ENCODE measurements at regions not wholly inside any gene's neighbourhood (a gene's known extent, or its start where the extent isn't known, plus 50 kb on each side); places are given as distances from the start of the nearest gene placed in this dataset.

DNA sequence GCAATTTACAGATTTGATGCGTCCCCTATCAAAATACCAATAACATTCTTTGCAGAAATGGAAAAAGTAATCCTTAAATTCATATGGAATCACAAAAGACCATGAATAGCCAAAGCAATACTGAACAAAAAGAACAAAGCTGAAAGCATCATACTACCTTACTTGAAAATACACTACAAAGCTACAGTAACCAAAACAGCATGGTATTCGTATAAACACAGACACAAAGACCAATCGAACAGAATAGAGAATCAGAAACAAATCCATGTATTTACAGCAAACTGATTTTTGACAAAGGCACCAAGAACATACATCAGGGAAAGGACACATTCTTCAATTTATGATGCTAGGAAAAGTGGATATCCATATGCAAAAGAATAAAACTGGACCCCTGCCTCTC is 206.5 kb upstream of the PDE10A start:
- no peak for DNase-seq

DNA sequence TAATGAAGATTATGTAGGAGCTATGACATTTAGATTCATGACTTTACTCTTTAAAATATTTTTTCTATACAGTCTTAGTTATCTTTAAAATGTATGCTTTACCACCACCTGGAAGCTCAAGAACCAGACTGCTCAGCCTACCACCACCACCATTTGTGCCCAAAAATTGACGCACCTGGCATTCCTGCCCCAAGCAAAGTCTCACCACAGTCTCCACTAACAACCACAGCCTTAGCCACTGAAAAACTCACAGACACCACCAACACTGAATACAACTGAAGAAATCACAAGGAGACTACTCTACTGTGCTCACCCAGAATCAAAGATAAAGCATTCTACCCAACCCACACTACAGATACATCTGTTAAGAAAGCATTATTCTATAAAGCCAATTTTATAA is 201.9 kb upstream of the PDE10A start:
- H3K9me3 ChIP-seq: peaks cover 0 to 5% (median 0%) of the 10 kb centered on the region in 3 donors
- peaks cover 0 to 4% (median 0%) of the 10 kb centered on the region in 3 donors for H3K27me3 ChIP-seq
- in situ Hi-C loops (cut with MboI; ENCODE audit: low sequenced_read_pairs in 4 of 4): loop anchor here in 1 of 4 donors (25.0 kb wide), 1 partner anchor 428 kb away; no protein-coding TSS in a partner anchor
- no peak for ATAC-seq
- no peaks in the 10 kb centered on the region for H3K4me1 ChIP-seq
- TF ChIP-seq POLR2A (IDR thresholded peaks at IDR 0.05): no peak
- TF ChIP-seq, protein P1, sequence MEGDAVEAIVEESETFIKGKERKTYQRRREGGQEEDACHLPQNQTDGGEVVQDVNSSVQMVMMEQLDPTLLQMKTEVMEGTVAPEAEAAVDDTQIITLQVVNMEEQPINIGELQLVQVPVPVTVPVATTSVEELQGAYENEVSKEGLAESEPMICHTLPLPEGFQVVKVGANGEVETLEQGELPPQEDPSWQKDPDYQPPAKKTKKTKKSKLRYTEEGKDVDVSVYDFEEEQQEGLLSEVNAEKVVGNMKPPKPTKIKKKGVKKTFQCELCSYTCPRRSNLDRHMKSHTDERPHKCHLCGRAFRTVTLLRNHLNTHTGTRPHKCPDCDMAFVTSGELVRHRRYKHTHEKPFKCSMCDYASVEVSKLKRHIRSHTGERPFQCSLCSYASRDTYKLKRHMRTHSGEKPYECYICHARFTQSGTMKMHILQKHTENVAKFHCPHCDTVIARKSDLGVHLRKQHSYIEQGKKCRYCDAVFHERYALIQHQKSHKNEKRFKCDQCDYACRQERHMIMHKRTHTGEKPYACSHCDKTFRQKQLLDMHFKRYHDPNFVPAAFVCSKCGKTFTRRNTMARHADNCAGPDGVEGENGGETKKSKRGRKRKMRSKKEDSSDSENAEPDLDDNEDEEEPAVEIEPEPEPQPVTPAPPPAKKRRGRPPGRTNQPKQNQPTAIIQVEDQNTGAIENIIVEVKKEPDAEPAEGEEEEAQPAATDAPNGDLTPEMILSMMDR (IDR thresholded peaks at IDR 0.05 in 4 of 5, conservative IDR thresholded peaks at IDR 0.05 in 1 of 5): no peak
- intact Hi-C loops (cut with DNase I; ENCODE audit: low total_unique reads): no loop called here
- no peak for DNase-seq
- no peak overlapping the region for H3K27ac ChIP-seq
- H3K36me3 ChIP-seq: no peaks in the 10 kb centered on the region
- H3K4me3 ChIP-seq: no peak overlapping the region

More for the DNA sequence above, 206.5 kb upstream of the PDE10A start:
- in situ Hi-C loops (cut with MboI; ENCODE audit: low sequenced_read_pairs in 4 of 4): loop anchor here in 1 of 4 donors (25.0 kb wide), 1 partner anchor 432 kb away; no protein-coding TSS in a partner anchor
- no peak overlapping the region for H3K4me3 ChIP-seq
- TF ChIP-seq POLR2A (IDR thresholded peaks at IDR 0.05): no peak
- TF ChIP-seq, protein P1 (IDR thresholded peaks at IDR 0.05 in 4 of 5, conservative IDR thresholded peaks at IDR 0.05 in 1 of 5): no peak
- ATAC-seq: no peak
- H3K27me3 ChIP-seq: peaks cover 0 to 4% (median 0%) of the 10 kb centered on the region in 3 donors
- no peaks in the 10 kb centered on the region for H3K36me3 ChIP-seq
- intact Hi-C loops (cut with DNase I; ENCODE audit: low total_unique reads): no loop called here
- no peaks in the 10 kb centered on the region for H3K4me1 ChIP-seq
- no peak overlapping the region for H3K27ac ChIP-seq
- peaks cover 0 to 5% (median 0%) of the 10 kb centered on the region in 3 donors for H3K9me3 ChIP-seq

DNA sequence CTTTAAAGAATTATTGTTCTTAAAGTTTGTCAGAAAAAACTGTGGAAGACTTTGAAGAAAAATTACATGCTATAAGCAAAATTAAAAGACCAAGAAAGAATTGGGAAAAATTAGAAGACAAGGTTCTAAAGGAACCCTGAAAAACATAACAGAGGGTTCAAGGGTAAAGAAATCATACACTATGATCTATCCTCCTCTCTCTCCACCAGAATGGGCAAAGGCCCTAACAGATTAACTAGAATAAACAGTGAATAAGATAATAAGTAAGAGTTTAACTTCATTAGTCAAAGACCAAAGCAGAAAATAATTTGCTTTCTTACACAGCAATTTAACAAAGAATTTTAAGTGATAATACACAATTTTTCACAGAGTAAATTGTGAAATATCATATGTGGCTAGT is 201.2 kb upstream of the PDE10A start:
- Histone ChIP-seq H3K9me3 (peaks cover 0 to 2% (median 0%) of the 10 kb centered on the region in 3 donors), H3K4me3 (no peak overlapping the region), H3K27ac (no peak overlapping the region), H3K27me3 (no peaks in the 10 kb centered on the region), H3K4me1 (no peaks in the 10 kb centered on the region), H3K36me3 (no peaks in the 10 kb centered on the region)
- in situ Hi-C loops (cut with MboI; ENCODE audit: low sequenced_read_pairs in 4 of 4): loop anchor here in 1 of 4 donors (25.0 kb wide), 1 partner anchor 427 kb away; no protein-coding TSS in a partner anchor
- intact Hi-C loops (cut with DNase I; ENCODE audit: low total_unique reads): no loop called here
- TF ChIP-seq, protein P1 (IDR thresholded peaks at IDR 0.05 in 4 of 5, conservative IDR thresholded peaks at IDR 0.05 in 1 of 5): no peak
- no peak for TF ChIP-seq POLR2A (IDR thresholded peaks at IDR 0.05)
- ATAC-seq (no peak), DNase-seq (no peak)

DNA sequence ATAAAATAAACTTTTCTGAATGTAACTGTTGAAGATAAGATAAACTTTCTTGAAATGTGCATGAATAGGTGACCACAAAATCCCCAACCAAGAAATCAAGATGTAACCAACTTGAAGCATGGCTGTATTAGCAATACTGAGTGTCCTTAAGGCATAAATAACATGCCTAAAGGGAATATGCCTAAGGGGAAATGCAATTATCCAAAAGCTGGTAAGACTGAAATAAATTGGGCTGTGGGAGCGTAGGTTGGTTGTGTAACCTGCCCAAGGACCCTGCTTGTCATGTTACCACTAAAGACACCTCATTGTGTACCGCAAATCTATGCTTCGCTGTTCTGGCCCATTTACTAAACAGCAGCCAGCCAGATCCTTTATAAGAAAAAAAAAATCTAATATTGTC is 200.8 kb upstream of the PDE10A start:
- Histone ChIP-seq H3K4me3 (no peak overlapping the region), H3K36me3 (no peaks in the 10 kb centered on the region), H3K27ac (no peak overlapping the region), H3K9me3 (no peaks in the 10 kb centered on the region), H3K27me3 (no peaks in the 10 kb centered on the region), H3K4me1 (no peaks in the 10 kb centered on the region)
- intact Hi-C loops (cut with DNase I; ENCODE audit: low total_unique reads): no loop called here
- no peak for TF ChIP-seq POLR2A (IDR thresholded peaks at IDR 0.05)
- TF ChIP-seq, protein P1 (IDR thresholded peaks at IDR 0.05 in 4 of 5, conservative IDR thresholded peaks at IDR 0.05 in 1 of 5): no peak
- ATAC-seq (no peak), DNase-seq (no peak)
- in situ Hi-C loops (cut with MboI; ENCODE audit: low sequenced_read_pairs in 4 of 4): loop anchor here in 1 of 4 donors (25.0 kb wide), 1 partner anchor 426 kb away; no protein-coding TSS in a partner anchor

DNA sequence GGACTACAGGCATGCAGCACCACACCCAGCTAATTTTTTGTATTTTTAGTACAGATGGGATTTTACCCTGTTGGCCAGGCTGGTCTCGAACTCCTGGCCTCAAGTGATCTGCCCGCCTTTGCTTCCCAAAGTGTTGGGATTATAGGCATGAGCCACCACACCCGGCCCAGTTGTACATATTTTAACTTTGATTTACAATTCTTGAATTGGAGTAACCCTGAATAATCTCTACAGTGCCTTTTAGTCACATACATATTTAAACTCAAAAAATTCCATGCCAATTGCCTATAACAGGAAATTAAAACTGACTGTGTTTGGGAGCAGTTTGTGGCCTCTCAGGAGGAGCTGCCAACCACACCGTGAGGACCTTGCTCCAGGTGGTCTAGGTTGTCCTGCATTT is 199.8 kb upstream of the PDE10A start:
- Histone ChIP-seq H3K4me1 (no peaks in the 10 kb centered on the region), H3K9me3 (no peaks in the 10 kb centered on the region), H3K27ac (no peak overlapping the region), H3K27me3 (no peaks in the 10 kb centered on the region), H3K4me3 (no peak overlapping the region), H3K36me3 (no peaks in the 10 kb centered on the region)
- DNase-seq: no peak
- TF ChIP-seq POLR2A (IDR thresholded peaks at IDR 0.05): no peak
- TF ChIP-seq, protein P1 (IDR thresholded peaks at IDR 0.05 in 4 of 5, conservative IDR thresholded peaks at IDR 0.05 in 1 of 5): no peak
- in situ Hi-C loops (cut with MboI; ENCODE audit: low sequenced_read_pairs in 4 of 4) (loop anchor here in 1 of 4 donors (25.0 kb wide), 1 partner anchor 426 kb away; no protein-coding TSS in a partner anchor), intact Hi-C loops (cut with DNase I; ENCODE audit: low total_unique reads) (no loop called here)
- ATAC-seq: no peak

Data from gastrocnemius medialis (tissue), 4 donors.